Large intestine (tissue), 3 donors: ENCODE measurements at regions not wholly inside any gene's neighbourhood (a gene's known extent, or its start where the extent isn't known, plus 50 kb on each side); places are given as distances from the start of the nearest gene placed in this dataset.

Source experiments
- DNase-seq, 2 donors: peaks; one replicate each; pipeline versions ENCODE4 v3.0.0 to v3.0.0-alpha.2; 2013
- H3K27ac ChIP-seq: one replicate; pipeline ENCODE4 v1.5.1; 2013; ENCODE audit warnings: low read length
- H3K27me3 ChIP-seq: 2 replicates; pipeline ENCODE4 v1.6.1; 2013; ENCODE audit warnings: low read length; ENCODE audit not compliant: control insufficient read depth, insufficient read depth
- H3K36me3 ChIP-seq: 2 replicates; pipeline ENCODE4 v1.6.1; 2013; ENCODE audit warnings: low read length; ENCODE audit not compliant: control insufficient read depth, insufficient read depth
- H3K4me1 ChIP-seq: one replicate; pipeline ENCODE4 v1.6.1; 2013; ENCODE audit warnings: low read length; ENCODE audit not compliant: control insufficient read depth, insufficient read depth
- H3K4me3 ChIP-seq: one replicate; pipeline ENCODE4 v1.5.1; 2013; ENCODE audit warnings: low read length
- H3K9me3 ChIP-seq: one replicate; pipeline ENCODE4 v1.6.1; 2013; ENCODE audit warnings: mild to moderate bottlenecking, low read depth, low read length, moderate library complexity; ENCODE audit not compliant: control insufficient read depth
- WGBS: methylation state at CpG from one replicate; pipeline ENCODE4 v1.1.5; 2013; ENCODE audit warnings: low lambda C conversion rate; ENCODE audit not compliant: insufficient coverage; 5-methylcytosine and 5-hydroxymethylcytosine counted together

GRCh38 chrX:27404366-27404765 is 58.8 kb downstream of the PPP4R3C start:
- H3K36me3 ChIP-seq, result no peaks in the 10 kb centered on the region
- WGBS, result 100% methylated on average over 1 of the region's 5 CpGs
- DNase-seq, result no peak
- H3K4me1 ChIP-seq, result no peaks in the 10 kb centered on the region
- no peaks in the 10 kb centered on the region for H3K9me3 ChIP-seq
- H3K4me3 ChIP-seq, result no peak overlapping the region
- H3K27ac ChIP-seq, result no peak overlapping the region
- no peaks in the 10 kb centered on the region for H3K27me3 ChIP-seq

- no peaks in the 10 kb centered on the region for H3K36me3 ChIP-seq
- no peak overlapping the region for H3K4me3 ChIP-seq
Observed at GRCh38 chrX:27399146-27399456, 64.0 kb downstream of the PPP4R3C start.

GRCh38 chrX:27391623-27392022 is 71.5 kb downstream of the PPP4R3C start:
- H3K4me3 ChIP-seq, result no peak overlapping the region
- no CpG with 5 or more reads among the region's 4 CpGs for WGBS
- no peaks in the 10 kb centered on the region for H3K9me3 ChIP-seq
- H3K36me3 ChIP-seq, result no peaks in the 10 kb centered on the region
- H3K4me1 ChIP-seq, result no peaks in the 10 kb centered on the region
- no peaks in the 10 kb centered on the region for H3K27me3 ChIP-seq
- no peak overlapping the region for H3K27ac ChIP-seq
- no peak for DNase-seq

More at GRCh38 chrX:27399146-27399456, 64.0 kb downstream of the PPP4R3C start:
- no peak for DNase-seq
- Histone ChIP-seq H3K27me3 (no peaks in the 10 kb centered on the region), H3K4me1 (no peaks in the 10 kb centered on the region), H3K27ac (no peak overlapping the region), H3K9me3 (no peaks in the 10 kb centered on the region)

- Histone ChIP-seq H3K4me3 (no peak overlapping the region), H3K4me1 (no peaks in the 10 kb centered on the region), H3K27ac (no peak overlapping the region), H3K36me3 (no peaks in the 10 kb centered on the region), H3K27me3 (no peaks in the 10 kb centered on the region), H3K9me3 (no peaks in the 10 kb centered on the region)
- peak in 1 of 2 donors; percentile 1 for DNase-seq
- WGBS, result no CpG with 5 or more reads among the region's 11 CpGs
Observed at GRCh38 chrX:27381419-27381818, 81.7 kb downstream of the PPP4R3C start.

- no peaks in the 10 kb centered on the region for H3K27me3 ChIP-seq
- no peaks in the 10 kb centered on the region for H3K9me3 ChIP-seq
- no peaks in the 10 kb centered on the region for H3K4me1 ChIP-seq
- no peak overlapping the region for H3K4me3 ChIP-seq
- WGBS, result no CpG with 5 or more reads among the region's 12 CpGs
- H3K27ac ChIP-seq, result no peak overlapping the region
- no peaks in the 10 kb centered on the region for H3K36me3 ChIP-seq
- DNase-seq, result no peak
Observed at GRCh38 chrX:27380163-27380845, 82.8 kb downstream of the PPP4R3C start.

GRCh38 chrX:27354021-27354420 is 109.1 kb downstream of the PPP4R3C start:
- WGBS, result no CpG with 5 or more reads among the region's 3 CpGs
- Histone ChIP-seq H3K4me3 (no peak overlapping the region), H3K27ac (no peak overlapping the region)

GRCh38 chrX:27350476-27350875 is 112.7 kb downstream of the PPP4R3C start:
- H3K27ac ChIP-seq, result no peak overlapping the region
- H3K4me1 ChIP-seq, result no peaks in the 10 kb centered on the region
- DNase-seq, result no peak
- no peaks in the 10 kb centered on the region for H3K9me3 ChIP-seq
- H3K27me3 ChIP-seq, result no peaks in the 10 kb centered on the region
- no peaks in the 10 kb centered on the region for H3K36me3 ChIP-seq
- H3K4me3 ChIP-seq, result no peak overlapping the region
- WGBS, result no CpG with 5 or more reads among the region's 6 CpGs

More at GRCh38 chrX:27354021-27354420, 109.1 kb downstream of the PPP4R3C start:
- no peaks in the 10 kb centered on the region for H3K9me3 ChIP-seq
- no peaks in the 10 kb centered on the region for H3K36me3 ChIP-seq
- no peak for DNase-seq
- no peaks in the 10 kb centered on the region for H3K4me1 ChIP-seq
- H3K27me3 ChIP-seq, result no peaks in the 10 kb centered on the region

- no peaks in the 10 kb centered on the region for H3K36me3 ChIP-seq
- H3K4me3 ChIP-seq, result no peak overlapping the region
- no peaks in the 10 kb centered on the region for H3K27me3 ChIP-seq
- 7% methylated on average over 3 of the region's 9 CpGs for WGBS
- no peaks in the 10 kb centered on the region for H3K9me3 ChIP-seq
- peak; percentile 2 to 6 for DNase-seq
- H3K27ac ChIP-seq, result no peak overlapping the region
- H3K4me1 ChIP-seq, result no peaks in the 10 kb centered on the region
Observed at GRCh38 chrX:27336466-27337091, 126.6 kb downstream of the PPP4R3C start.

- Histone ChIP-seq H3K4me3 (no peak overlapping the region), H3K4me1 (no peaks in the 10 kb centered on the region), H3K36me3 (no peaks in the 10 kb centered on the region), H3K27me3 (no peaks in the 10 kb centered on the region), H3K9me3 (no peaks in the 10 kb centered on the region), H3K27ac (no peak overlapping the region)
- no CpG with 5 or more reads among the region's 1 CpG for WGBS
- DNase-seq, result peak in 1 of 2 donors; percentile 1
Observed at GRCh38 chrX:27321632-27322031, 141.5 kb downstream of the PPP4R3C start.

GRCh38 chrX:27309406-27309805 is 153.7 kb downstream of the PPP4R3C start:
- H3K4me1 ChIP-seq, result no peaks in the 10 kb centered on the region
- no peaks in the 10 kb centered on the region for H3K27me3 ChIP-seq

GRCh38 chrX:27307546-27307945 is 155.6 kb downstream of the PPP4R3C start:
- H3K36me3 ChIP-seq, result no peaks in the 10 kb centered on the region
- no peaks in the 10 kb centered on the region for H3K4me1 ChIP-seq

More at GRCh38 chrX:27309406-27309805, 153.7 kb downstream of the PPP4R3C start:
- no peaks in the 10 kb centered on the region for H3K36me3 ChIP-seq
- no peaks in the 10 kb centered on the region for H3K9me3 ChIP-seq
- DNase-seq, result no peak
- H3K27ac ChIP-seq, result no peak overlapping the region
- no peak overlapping the region for H3K4me3 ChIP-seq

More at GRCh38 chrX:27307546-27307945, 155.6 kb downstream of the PPP4R3C start:
- DNase-seq, result no peak
- no peak overlapping the region for H3K27ac ChIP-seq
- H3K27me3 ChIP-seq, result no peaks in the 10 kb centered on the region
- no peak overlapping the region for H3K4me3 ChIP-seq
- no peaks in the 10 kb centered on the region for H3K9me3 ChIP-seq
- no CpG with 5 or more reads among the region's 1 CpG for WGBS
